ENCODE measurements at regions not wholly inside any gene's neighbourhood (a gene's known extent, or its start where the extent isn't known, plus 50 kb on each side); places are given as distances from the start of the nearest gene placed in this dataset.

- 83% methylated on average over 2 of the region's 2 CpGs; no CpG with 5 or more reads in 1 of the 2 experiments for WGBS, 2 experiments (ENCODE audit: extremely low coverage in 1 of 2, insufficient coverage in 1 of 2, insufficient read length in 1 of 2, insufficient replicate concordance in 2 of 2, low coverage in 1 of 2, low lambda C conversion rate in 2 of 2, missing lambda C conversion rate in 1 of 2)
- no peak for FAIRE-seq
- CTCF ChIA-PET (ENCODE audit: partially characterized antibody) = interaction anchor here (0.7 kb wide), 1 partner anchor 35 kb away, joined by 3 read pairs; no protein-coding TSS in a partner anchor
Measured at GRCh38 chr9:79382458-79382857, 189.3 kb upstream of the TLE4 start.

More at GRCh38 chr9:79382458-79382857, 189.3 kb upstream of the TLE4 start:
- no peak overlapping the region for H2BK120ac ChIP-seq (replicated peaks; ENCODE audit: low read depth, low read length)
- H2BK15ac ChIP-seq (ENCODE audit: low read length) = peak overlapping the region; percentile 93; the same call in 1 of the 2 replicates
- no peak overlapping the region; a peak in 1 of 7 replicates for H3K9ac ChIP-seq (replicated peaks in 1 of 4; ENCODE audit: extremely low read depth in 1 of 4, low read depth in 3 of 4, low read length in 3 of 4)
- no peaks in the 10 kb centered on the region for H3K79me2 ChIP-seq (ENCODE audit: control insufficient read depth in 1 of 2, insufficient read depth in 2 of 2, low read length in 2 of 2)
- H3K79me1 ChIP-seq (ENCODE audit: low read depth, low read length) = no peaks in the 10 kb centered on the region
- H3K27ac ChIP-seq (ENCODE audit: low read depth, low read length) = no peak overlapping the region
- no peak overlapping the region for H3K14ac ChIP-seq (ENCODE audit: insufficient read length)
- no peak overlapping the region for H3K4me2 ChIP-seq (ENCODE audit: insufficient read depth in 1 of 2, low read depth in 2 of 2, low read length in 2 of 2)
- H3K18ac ChIP-seq (ENCODE audit: extremely low read depth, low read length) = no peak overlapping the region
- no peak for DNase-seq (ENCODE audit: low read depth in 1 of 2, low spot score in 2 of 2)
- H3K27me3 ChIP-seq (replicated peaks in 1 of 4; ENCODE audit: control insufficient read depth in 3 of 4, extremely low read depth in 1 of 4, insufficient read depth in 3 of 4, low read length in 3 of 4) = no peaks in the 10 kb centered on the region
- no peaks in the 10 kb centered on the region for H3K36me3 ChIP-seq (ENCODE audit: control insufficient read depth in 2 of 4, insufficient read depth in 4 of 4, low read length in 3 of 4)
- H4K20me1 ChIP-seq (replicated peaks in 1 of 2; ENCODE audit: control insufficient read depth in 1 of 2, insufficient read depth in 2 of 2, low read length in 2 of 2) = no peaks in the 10 kb centered on the region
- H3K9me3 ChIP-seq (ENCODE audit: insufficient read depth in 2 of 2, low read depth in 1 of 2, low read length in 1 of 2) = peaks cover 4 to 7% of the 10 kb centered on the region in 2 experiments; a peak in 1 of 4 replicates
- no peak overlapping the region for H3K56ac ChIP-seq (replicated peaks; ENCODE audit: insufficient read length, low read depth, low read length)
- H2BK12ac ChIP-seq (ENCODE audit: low read depth, low read length) = no peak overlapping the region
- no peak overlapping the region for H2AK5ac ChIP-seq (ENCODE audit: low read depth, low read length)
- no peak for TF ChIP-seq KDM4A (IDR thresholded peaks at IDR 0.05; ENCODE audit: low read depth, low read length, severe bottlenecking)
- TF ChIP-seq GABPA (IDR thresholded peaks at IDR 0.05; ENCODE audit: borderline replicate concordance, insufficient read depth, low read length) = no peak
- H2AFZ ChIP-seq (ENCODE audit: low read length) = no peak overlapping the region
- no peak overlapping the region for H2BK20ac ChIP-seq (ENCODE audit: low read length)
- POLR2A ChIA-PET (ENCODE audit: partially characterized antibody) = no interaction called here
- no peaks in the 10 kb centered on the region for H3K23me2 ChIP-seq (ENCODE audit: low read depth, low read length)
- H2BK5ac ChIP-seq (ENCODE audit: low read depth, low read length) = no peak overlapping the region
- H3K4ac ChIP-seq (replicated peaks; ENCODE audit: insufficient read length, low read depth, low read length) = no peak overlapping the region
- no peak overlapping the region for H3K23ac ChIP-seq (ENCODE audit: insufficient read length)
- no peak overlapping the region for H3K4me3 ChIP-seq (ENCODE audit: extremely low read depth in 1 of 4, insufficient read depth in 2 of 4, low read depth in 3 of 4, low read length in 4 of 4)
- H3K4me1 ChIP-seq (replicated peaks in 1 of 4; ENCODE audit: control insufficient read depth in 3 of 4, insufficient read depth in 4 of 4, low read length in 3 of 4) = no peaks in the 10 kb centered on the region
- H4K5ac ChIP-seq (ENCODE audit: insufficient read length, low read depth, low read length) = no peak overlapping the region
- no peak overlapping the region for H4K8ac ChIP-seq (ENCODE audit: extremely low read depth, insufficient read depth, low read length)
- H4K91ac ChIP-seq (replicated peaks; ENCODE audit: insufficient read length, low read length) = no peak overlapping the region
